ENCODE measurements at regions not wholly inside any gene's neighbourhood (a gene's known extent, or its start where the extent isn't known, plus 50 kb on each side); places are given as distances from the start of the nearest gene placed in this dataset.
A peak's percentile ranks its signal among the peaks of the same experiment; 100 is the strongest.

GRCh38 chr14:85475113-85475512 is 54.8 kb upstream of the FLRT2 start:
- Histone ChIP-seq H3K4me3 (replicated peaks in 1 of 3; ENCODE audit: insufficient read depth in 1 of 3, low read depth in 1 of 3, low read length in 3 of 3) (no peak overlapping the region), H4K20me1 (replicated peaks; ENCODE audit: control insufficient read depth, extremely low read depth, insufficient read depth, low read length) (no peaks in the 10 kb centered on the region), H3K9me1 (replicated peaks; ENCODE audit: control insufficient read depth, extremely low read depth, insufficient read depth, low read length) (no peaks in the 10 kb centered on the region), H3K27ac (ENCODE audit: insufficient read depth, low read depth, low read length) (peak overlapping the region; percentile 91), H3K9ac (replicated peaks; ENCODE audit: extremely low read depth, insufficient read depth, low read length) (peak overlapping the region; percentile 68), H3K79me2 (ENCODE audit: control insufficient read depth, insufficient read depth, low read length) (no peaks in the 10 kb centered on the region), H3K36me3 (ENCODE audit: control insufficient read depth in 2 of 2, extremely low read depth in 1 of 2, insufficient read depth in 2 of 2, low read length in 2 of 2) (no peaks in the 10 kb centered on the region), H3K9me3 (replicated peaks; ENCODE audit: control insufficient read depth, insufficient read depth, low read length) (no peaks in the 10 kb centered on the region), H3K4me2 (ENCODE audit: insufficient read depth, low read length) (peak overlapping the region; percentile 89), H3K27me3 (ENCODE audit: control insufficient read depth in 2 of 2, insufficient read depth in 2 of 2, low read length in 2 of 2) (no peaks in the 10 kb centered on the region), H2AFZ (ENCODE audit: low read depth, low read length) (no peak overlapping the region), H3K4me1 (ENCODE audit: control insufficient read depth, extremely low read depth, insufficient read depth, low read length) (peaks cover 54% of the 10 kb centered on the region)
- intact Hi-C loops (cut with micrococcal nuclease) = loop anchor here (1.0 kb wide), 4 partner anchors 41 to 512 kb away; no protein-coding TSS in a partner anchor
- peak; percentile 31 for FAIRE-seq
- ChIA-PET CTCF (interaction anchor here (0.7 to 2.3 kb wide), 7 partner anchors 9 to 194 kb away, joined by 3 to 24 read pairs (median 4); partner anchors contain the start of gene FLRT2), POLR2A (interaction anchor here (0.7 to 3.4 kb wide), 3 partner anchors 22 to 1113 kb away, joined by 3 to 31 read pairs (median 6); partner anchors contain the start of gene FLRT2)
- TF ChIP-seq EZH2 (IDR thresholded peaks at IDR 0.05; ENCODE audit: borderline replicate concordance, low read depth, low read length, severe bottlenecking) = no peak
- TF ChIP-seq FOS (IDR thresholded peaks at IDR 0.05; ENCODE audit: borderline replicate concordance, insufficient read depth, low read length) = peak; percentile 32
- TF ChIP-seq MAX (IDR thresholded peaks at IDR 0.05; ENCODE audit: insufficient read depth, insufficient read length) = no peak
- TF ChIP-seq MYC (IDR thresholded peaks at IDR 0.05; ENCODE audit: low read depth, low read length) = no peak
- TF ChIP-seq POLR2AphosphoS5 (IDR thresholded peaks at IDR 0.05; ENCODE audit: insufficient read depth, low read depth, low read length) = peak; percentile 32
- TF ChIP-seq GATA2 (IDR thresholded peaks at IDR 0.05; ENCODE audit: insufficient read depth, insufficient read length, low read depth, low read length) = peak; percentile 65
- TF ChIP-seq POLR2A (IDR thresholded peaks at IDR 0.05; ENCODE audit: low read depth, low read length) = peak; percentile 44
- TF ChIP-seq, protein P1, sequence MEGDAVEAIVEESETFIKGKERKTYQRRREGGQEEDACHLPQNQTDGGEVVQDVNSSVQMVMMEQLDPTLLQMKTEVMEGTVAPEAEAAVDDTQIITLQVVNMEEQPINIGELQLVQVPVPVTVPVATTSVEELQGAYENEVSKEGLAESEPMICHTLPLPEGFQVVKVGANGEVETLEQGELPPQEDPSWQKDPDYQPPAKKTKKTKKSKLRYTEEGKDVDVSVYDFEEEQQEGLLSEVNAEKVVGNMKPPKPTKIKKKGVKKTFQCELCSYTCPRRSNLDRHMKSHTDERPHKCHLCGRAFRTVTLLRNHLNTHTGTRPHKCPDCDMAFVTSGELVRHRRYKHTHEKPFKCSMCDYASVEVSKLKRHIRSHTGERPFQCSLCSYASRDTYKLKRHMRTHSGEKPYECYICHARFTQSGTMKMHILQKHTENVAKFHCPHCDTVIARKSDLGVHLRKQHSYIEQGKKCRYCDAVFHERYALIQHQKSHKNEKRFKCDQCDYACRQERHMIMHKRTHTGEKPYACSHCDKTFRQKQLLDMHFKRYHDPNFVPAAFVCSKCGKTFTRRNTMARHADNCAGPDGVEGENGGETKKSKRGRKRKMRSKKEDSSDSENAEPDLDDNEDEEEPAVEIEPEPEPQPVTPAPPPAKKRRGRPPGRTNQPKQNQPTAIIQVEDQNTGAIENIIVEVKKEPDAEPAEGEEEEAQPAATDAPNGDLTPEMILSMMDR (IDR thresholded peaks at IDR 0.05; ENCODE audit: extremely low read depth in 1 of 2, insufficient read depth in 1 of 2, low read depth in 1 of 2, low read length in 2 of 2) = no peak
- peak; percentile 45 for TF ChIP-seq JUN (IDR thresholded peaks at IDR 0.05; ENCODE audit: borderline replicate concordance, insufficient read depth, insufficient read length, low read depth)
- BruUV-seq (replicated peaks) = no TSS peak
- dilution Hi-C loops (cut with MboI; ENCODE audit: extremely low pct_ligation_motif_present, low sequenced_read_pairs) = no loop called here
- DNase-seq (ENCODE audit: low read depth, low spot score) = peak; percentile 94
